ENCODE measurements at regions not wholly inside any gene's neighbourhood (a gene's known extent, or its start where the extent isn't known, plus 50 kb on each side); places are given as distances from the start of the nearest gene placed in this dataset.
A peak's percentile ranks its signal among the peaks of the same experiment; 100 is the strongest.
"Not testable (repeated sequence)": the region's sequence is repeated elsewhere in the genome, so short reads cannot be mapped to it uniquely, and the experiment has no call there.

DNA sequence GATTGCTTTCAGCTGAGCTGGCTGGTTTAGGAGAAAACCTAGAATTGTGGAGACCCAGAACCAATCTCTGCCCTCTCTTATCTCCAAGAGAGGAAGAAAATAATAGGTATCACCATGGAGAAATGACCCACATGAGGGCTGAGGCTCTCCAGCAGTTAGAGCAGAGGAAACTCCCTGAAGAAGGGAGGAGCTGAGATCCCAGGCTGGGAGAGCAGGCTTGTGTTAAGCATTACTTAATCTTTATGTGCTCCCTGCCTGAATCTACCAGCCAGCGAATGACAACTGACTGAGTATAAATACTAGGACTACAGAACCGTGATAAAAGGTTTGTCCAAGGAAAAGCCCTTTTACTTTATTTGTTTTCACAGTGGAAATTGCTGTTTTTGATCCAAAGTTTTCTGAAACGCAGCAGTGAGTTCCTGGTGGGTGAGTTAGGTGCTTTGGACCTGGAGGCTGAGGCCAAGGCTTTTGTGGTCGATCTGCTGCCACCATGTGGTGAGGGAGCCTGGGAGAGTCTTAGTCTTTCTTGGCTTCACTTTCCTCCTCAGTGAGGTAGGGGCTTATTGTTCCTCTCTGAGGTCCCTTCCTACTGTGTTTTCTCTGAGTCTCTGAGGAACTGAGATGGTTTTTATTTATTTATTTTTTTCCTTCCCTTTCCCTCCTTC lies 219.5 kb upstream of the NOTCH2NLA start:
- intact Hi-C loops (cut with DNase I) = not testable (repeated sequence)
- peak; percentile 22 to 92 (median 51) for DNase-seq

GRCh38 chr1:146443871-146444222 lies 215.0 kb upstream of the NOTCH2NLA start:
- intact Hi-C loops (cut with DNase I) = not testable (repeated sequence)
- peak in 8 of 10 donors; percentile 16 to 87 (median 24) for DNase-seq

- intact Hi-C loops (cut with DNase I) = not testable (repeated sequence)
Observed at GRCh38 chr1:146443088-146443870, 214.5 kb upstream of the NOTCH2NLA start.

DNA sequence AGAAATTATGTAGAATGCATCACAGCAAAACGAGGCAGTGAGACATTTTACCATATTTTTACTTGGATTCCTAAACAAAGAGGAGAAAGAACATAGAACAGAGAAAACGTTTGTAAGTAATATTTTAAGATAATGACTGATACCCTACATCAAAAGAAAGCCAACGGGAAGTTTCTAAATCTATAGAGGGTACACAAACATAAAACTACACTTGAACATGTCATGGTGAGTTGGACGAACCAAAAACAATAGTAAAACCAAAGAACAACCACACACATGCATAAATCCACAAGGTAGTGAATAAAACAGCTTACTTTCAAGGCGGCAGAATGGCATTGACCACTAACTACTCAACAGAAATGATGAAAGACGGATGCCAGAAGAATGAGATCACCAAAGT lies 209.7 kb upstream of the NOTCH2NLA start:
- DNase-seq; intact Hi-C loops (cut with DNase I): not testable (repeated sequence)

More at GRCh38 chr1:146443088-146443870, 214.5 kb upstream of the NOTCH2NLA start:
- DNase-seq = peak in 1 of 10 donors; percentile 22

DNA sequence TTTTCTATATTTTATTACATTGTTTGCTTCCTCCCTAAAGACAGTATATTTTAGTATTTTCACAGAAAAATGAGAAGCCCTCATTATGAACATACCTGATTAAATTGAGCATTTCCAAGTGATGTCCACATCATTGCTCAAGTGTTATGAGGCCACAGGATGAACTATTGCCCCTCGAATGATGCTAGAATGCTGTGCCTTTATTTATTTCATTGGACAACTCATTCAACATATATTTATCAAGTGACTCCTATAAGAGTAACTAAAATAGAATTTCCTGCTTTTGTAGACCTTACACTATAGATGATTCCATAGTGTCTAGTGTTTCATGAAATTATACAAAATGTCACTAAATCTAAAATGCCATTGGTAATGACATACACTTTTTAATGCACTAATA lies 187.8 kb upstream of the NOTCH2NLA start:
- DNase-seq; intact Hi-C loops (cut with DNase I): not testable (repeated sequence)

DNA sequence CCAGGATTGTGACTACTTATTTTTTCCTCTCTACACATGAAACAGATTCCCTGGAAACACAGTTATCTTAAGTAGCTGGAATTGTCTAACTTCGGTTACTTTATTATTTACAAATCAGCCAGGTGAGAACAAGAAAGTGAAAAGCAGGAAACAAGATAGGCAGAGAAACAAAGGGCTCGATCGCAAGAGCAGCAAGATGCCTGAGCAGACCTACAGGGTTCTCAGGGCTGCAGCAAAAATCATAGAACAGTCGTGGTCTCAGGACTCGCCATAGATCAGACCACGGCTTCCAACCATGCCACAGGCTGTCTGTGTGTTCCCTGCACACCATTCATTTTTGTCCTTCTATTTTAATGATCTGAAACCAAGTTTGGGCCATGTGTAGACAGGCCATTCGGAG lies 186.2 kb upstream of the NOTCH2NLA start:
- intact Hi-C loops (cut with DNase I); DNase-seq: not testable (repeated sequence)

GRCh38 chr1:146413911-146414310 lies 185.1 kb upstream of the NOTCH2NLA start:
- intact Hi-C loops (cut with DNase I) = not testable (repeated sequence)

GRCh38 chr1:146411923-146412322 lies 183.1 kb upstream of the NOTCH2NLA start:
- intact Hi-C loops (cut with DNase I); DNase-seq: not testable (repeated sequence)

More at GRCh38 chr1:146413911-146414310, 185.1 kb upstream of the NOTCH2NLA start:
- DNase-seq = peak in 1 of 10 donors; percentile 62

DNA sequence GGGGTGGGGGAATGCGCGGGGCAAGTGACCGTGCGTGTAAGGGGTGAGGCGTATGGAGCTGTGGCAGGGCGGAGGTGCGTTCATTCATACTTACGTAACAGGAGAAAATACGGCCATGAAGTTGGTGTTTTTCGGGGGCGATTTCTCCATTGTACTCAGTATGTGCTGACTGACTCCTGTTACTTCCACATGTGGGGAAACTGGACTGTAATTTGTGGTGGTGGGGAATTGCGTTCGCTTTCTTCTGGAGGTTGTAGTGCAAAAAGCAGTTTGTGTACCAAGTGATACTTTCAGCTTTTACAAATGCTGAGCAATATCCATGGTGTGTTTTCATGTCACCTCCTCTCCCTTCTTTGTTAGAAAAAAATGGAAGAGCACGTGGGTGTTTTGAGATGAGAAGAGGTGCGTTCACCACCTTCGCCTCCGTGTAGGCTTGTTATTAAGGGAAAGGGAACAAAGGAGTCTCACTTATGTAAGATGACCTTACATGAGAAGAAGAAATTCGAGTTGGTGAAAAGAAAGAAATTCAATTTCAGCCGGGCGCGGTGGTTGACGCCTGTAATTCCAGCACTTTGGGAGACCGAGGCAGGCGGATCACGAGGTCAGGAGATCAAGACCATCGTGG lies 181.1 kb upstream of the NOTCH2NLA start:
- DNase-seq = peak in 4 of 10 donors; percentile 19 to 76 (median 30)
- intact Hi-C loops (cut with DNase I) = not testable (repeated sequence)

DNA sequence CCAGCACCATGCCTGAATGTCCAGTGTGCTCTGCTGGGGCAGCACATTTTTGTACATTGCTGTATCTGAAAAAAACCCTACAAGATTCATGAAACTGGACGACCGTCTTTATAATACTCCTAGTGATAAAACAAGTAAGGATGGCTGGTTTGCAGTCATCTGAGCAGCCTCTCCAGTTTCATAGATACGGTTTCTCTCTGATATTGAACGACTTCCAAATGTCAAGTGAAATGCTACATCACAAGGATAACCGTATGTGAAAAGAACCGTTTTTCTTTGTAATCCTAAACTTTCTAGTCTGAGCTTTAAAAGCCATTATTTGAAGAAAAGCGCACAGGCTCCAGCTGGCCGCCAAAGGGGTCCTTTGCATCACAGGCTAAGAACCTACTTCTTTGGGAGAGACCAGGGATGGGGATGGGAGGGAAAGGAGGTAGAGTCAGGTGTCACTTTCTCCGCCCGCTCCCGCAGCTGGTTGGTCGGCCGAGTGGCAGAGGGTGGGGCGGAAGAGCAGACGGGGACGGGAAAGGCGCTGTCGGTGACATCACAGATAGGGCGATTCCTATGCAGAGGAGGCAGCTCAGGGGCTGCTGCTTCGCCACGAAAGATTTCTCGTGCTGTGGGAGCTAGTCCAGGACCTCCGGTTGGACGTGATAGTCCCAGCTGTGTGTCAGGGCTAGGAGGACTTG lies 180.4 kb upstream of the NOTCH2NLA start:
- intact Hi-C loops (cut with DNase I) = not testable (repeated sequence)
- peak in 8 of 10 donors; percentile 49 to 94 (median 74) for DNase-seq

GRCh38 chr1:146401281-146401825 lies 172.5 kb upstream of the NOTCH2NLA start:
- intact Hi-C loops (cut with DNase I); DNase-seq: not testable (repeated sequence)

- intact Hi-C loops (cut with DNase I); DNase-seq: not testable (repeated sequence)
Observed at GRCh38 chr1:146400173-146401121, 171.6 kb upstream of the NOTCH2NLA start.

GRCh38 chr1:146399225-146399624 lies 170.4 kb upstream of the NOTCH2NLA start:
- intact Hi-C loops (cut with DNase I) = not testable (repeated sequence)

GRCh38 chr1:146396801-146397200 lies 168.0 kb upstream of the NOTCH2NLA start:
- intact Hi-C loops (cut with DNase I); DNase-seq: not testable (repeated sequence)

More at GRCh38 chr1:146399225-146399624, 170.4 kb upstream of the NOTCH2NLA start:
- DNase-seq = not testable (repeated sequence)

DNA sequence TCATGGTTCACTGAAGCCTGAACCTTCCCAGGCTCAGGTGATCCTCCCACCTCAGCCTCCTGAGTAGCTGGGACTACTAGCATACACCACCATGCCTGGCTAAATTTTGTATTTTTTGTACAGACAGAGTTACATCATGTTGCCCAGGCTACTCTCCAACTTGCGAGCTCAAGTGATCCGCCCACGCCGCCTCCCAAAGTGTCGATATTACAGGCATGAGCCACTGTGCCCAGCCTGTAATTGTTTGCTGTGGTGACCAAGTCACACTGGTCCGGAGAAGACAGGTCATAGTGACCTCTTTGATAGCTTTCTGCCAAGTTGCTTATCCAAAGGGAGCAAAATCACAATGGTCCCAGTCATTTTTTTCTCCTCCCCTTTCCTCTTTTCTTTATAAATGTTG lies 167.4 kb upstream of the NOTCH2NLA start:
- DNase-seq = not testable (repeated sequence)

GRCh38 chr1:146393796-146394195 lies 165.0 kb upstream of the NOTCH2NLA start:
- intact Hi-C loops (cut with DNase I); DNase-seq: not testable (repeated sequence)

More for the DNA sequence above, 167.4 kb upstream of the NOTCH2NLA start:
- intact Hi-C loops (cut with DNase I) = not testable (repeated sequence)

DNA sequence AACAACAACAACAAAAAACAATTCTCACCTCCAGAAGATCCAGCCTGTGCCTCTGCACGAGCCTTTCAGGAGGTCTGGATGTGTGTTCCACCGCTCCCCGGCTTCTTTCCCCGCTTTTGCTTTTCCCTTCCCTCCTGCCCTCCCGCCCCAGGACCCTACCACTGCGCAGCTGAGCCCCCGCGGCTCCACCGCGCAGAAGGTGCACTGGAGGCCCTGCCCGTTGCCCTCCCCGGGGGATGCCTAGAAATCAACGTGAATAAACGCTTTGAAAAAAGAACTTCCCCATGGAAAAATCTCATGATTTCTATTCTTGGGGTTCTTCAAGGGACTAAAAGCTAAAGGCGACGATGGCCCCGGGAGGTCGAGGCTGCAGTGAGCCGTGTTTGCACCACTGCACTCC lies 164.3 kb upstream of the NOTCH2NLA start:
- DNase-seq; intact Hi-C loops (cut with DNase I): not testable (repeated sequence)

DNA sequence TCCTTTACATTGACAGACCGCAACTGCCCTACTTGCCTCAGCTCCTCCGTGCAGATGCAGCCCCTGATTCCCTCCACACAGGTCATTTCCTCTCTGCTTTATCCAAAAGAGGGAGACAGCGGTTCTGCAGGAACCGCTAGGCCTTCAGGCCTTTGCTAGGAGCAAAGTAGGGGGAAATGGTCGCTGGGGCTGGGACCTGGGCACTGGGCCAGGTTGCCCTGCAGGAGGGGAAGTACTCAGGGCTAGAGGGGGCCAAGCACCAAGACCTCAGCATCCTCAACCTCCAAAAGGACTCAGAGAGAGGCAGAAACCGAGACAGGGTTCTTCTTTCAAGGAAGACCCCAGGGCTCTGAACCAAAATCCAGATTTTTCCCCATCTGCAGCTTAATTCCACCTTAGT lies 160.4 kb upstream of the NOTCH2NLA start:
- peak in 1 of 10 donors; percentile 16 for DNase-seq

More for the DNA sequence above, 160.4 kb upstream of the NOTCH2NLA start:
- intact Hi-C loops (cut with DNase I) = not testable (repeated sequence)
